COR-L47 (cell line): ENCODE measurements at regions not wholly inside any gene's neighbourhood (a gene's known extent, or its start where the extent isn't known, plus 50 kb on each side); places are given as distances from the start of the nearest gene placed in this dataset.
"Not testable (repeated sequence)": the region's sequence is repeated elsewhere in the genome, so short reads cannot be mapped to it uniquely, and the experiment has no call there.

Experiments
- DNase-seq: peaks from one replicate; lab custom pipeline; 2025; lab: John Stamatoyannopoulos, UW

DNA sequence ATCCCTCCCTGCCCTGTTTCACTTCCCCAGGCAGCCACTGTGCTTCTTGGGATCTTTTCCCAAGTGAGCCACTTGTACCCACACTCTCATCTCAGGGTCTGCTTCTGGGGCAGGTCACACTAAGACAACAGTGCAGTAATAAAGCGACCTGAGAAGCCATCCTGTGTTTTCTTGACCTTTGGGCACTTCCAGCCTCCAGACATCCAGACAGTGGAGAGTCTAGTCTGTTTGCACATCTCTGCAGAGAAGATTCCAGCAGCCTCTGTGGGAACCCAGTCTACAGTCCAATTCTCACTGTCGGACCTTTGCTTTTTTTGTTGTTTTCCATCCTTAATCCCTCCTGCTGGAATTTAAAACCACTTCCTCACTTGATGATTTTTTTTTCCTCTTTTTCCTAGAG, 50.3 kb upstream of the ATP6AP2 start:
- no peak for DNase-seq

DNA sequence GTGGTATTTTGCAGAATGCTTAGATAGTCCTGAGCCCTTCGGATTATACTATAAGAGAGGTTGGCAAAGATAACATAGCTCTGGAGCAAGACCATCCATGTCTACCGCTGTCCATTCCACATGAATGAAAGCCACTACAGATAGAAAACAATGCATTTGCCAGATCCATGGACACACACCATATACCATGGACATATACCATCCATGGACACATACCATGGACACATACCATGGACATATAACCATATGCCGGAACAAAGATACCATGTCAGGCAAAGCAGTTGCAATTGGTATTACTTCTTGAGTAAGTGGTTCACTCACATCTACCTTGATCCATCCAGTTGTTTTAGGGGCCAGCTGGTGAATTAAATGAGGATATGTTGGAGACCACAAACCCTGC, 53.2 kb upstream of the ATP6AP2 start:
- DNase-seq = no peak

DNA sequence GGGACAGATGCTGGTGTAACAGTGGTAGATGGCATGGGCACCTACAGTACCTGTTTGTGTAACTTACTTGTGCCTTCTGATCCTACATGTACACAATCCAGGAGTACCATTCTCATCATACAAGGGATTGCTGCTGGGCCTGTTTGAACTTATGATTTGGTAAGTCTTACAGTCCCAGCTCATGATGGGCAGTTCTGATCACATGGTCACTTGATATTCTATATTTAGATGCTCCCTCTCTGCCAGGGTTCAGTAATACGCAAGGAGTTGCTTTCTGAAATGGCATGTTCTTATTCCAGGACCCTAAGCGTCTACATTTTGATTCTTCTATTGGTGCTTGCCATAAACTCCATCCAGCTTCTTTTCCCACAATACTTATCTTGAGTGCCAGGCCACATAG, 54.4 kb upstream of the ATP6AP2 start:
- DNase-seq = no peak

DNA sequence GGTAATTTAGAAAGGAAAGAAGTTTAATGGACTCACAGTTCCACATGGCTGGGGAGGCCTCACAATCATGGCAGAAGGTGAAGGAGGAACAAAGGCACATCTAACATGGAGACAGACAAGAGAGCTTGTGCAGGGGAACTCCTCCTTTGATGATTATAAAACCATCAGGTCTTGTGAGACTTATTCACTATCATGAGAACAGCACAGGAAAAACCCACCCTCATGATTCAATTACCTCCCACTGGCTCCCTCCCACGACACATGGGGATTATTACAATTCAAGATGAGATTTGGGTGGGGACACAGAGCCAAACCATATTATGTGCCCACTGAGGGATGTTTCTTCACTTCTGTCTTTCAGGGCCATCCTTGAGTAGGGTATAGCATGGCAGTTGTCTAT, 54.9 kb upstream of the ATP6AP2 start:
- DNase-seq = not testable (repeated sequence)

DNA sequence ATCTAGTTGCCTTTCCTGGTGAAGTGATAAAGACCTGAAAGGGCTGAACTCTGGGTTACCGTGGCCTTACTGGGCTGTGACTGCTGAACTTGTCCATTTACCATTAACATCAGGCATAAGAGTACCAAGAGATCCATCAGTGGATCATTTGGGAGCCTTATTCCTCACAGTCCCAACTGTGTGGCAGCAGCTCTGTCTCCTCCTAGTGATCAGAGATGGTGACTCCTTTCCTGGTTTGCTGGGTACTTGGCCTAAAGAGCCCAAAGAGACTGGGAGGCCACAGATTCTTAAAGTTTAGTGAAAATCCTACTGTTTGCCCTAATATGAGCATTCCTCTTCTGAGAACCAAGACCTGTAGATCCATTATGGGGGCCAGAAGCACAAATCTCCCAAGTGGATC, 56.3 kb upstream of the ATP6AP2 start:
- no peak for DNase-seq

DNA sequence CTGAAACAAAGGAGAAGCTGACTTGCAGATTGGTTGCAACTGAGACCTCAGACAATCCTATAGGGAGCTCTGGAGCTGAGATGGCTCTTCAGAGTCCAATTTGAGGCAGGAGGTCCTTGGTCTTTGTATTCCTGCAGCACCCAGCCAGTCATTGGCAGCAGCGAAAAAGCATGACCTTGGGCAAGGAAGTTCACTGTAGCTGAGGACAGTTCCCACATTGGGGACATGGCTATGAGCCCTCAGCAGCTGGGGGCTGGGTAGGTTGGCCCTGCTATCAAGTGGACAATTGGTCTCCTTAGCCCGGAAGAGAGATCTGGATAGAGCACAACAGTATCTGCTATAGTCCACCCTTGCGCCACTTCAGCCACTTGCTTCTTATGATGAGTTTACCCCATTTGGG, 56.9 kb upstream of the ATP6AP2 start:
- DNase-seq = no peak

DNA sequence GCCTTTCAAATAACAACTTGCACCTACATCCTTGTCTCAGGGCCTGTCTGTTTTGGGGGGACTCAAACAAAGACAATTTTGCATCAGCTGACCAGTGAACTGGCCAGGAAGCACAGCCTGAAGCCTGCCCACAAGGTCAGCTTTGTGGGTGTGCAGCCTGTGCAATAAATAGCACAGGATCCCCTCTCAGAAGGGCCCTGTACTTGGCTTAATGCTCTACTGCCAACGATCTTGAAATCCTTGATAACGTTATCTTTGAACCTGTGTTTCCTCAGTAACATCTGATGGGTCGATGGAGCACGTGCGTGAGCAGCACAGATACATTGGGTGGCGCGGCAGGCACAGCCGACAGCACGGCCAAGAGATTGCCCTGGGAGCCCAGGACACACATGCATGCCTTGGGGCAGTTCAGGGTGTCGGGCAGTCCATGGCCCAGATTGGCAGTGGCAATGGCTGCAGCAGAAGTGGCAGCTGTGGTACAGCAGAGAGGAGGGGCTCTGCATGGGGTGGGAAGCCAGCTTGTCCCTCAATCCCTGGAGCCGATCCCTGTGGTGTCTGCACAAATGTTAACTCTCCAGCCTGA, 58.8 kb upstream of the ATP6AP2 start:
- DNase-seq = no peak

DNA sequence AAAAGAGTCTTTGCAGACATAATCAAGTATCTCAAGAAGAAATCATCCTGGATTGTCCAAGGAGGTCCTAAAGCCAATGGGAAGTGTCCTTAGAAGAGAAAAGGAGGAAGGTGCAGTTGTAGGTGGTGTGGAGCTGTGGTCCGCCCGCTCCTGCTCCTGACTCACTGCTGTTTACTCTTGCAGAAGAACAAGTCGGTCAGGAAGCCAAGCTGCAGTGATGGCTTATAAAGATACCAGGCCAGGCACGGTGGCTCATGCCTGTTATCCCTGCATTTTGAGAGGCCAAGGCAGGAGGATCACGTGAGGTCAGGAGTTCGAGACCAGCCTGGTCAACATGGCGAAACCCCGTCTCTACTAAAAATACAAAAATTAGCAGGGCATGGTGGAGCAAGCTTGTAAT, 66.4 kb upstream of the ATP6AP2 start:
- no peak for DNase-seq

DNA sequence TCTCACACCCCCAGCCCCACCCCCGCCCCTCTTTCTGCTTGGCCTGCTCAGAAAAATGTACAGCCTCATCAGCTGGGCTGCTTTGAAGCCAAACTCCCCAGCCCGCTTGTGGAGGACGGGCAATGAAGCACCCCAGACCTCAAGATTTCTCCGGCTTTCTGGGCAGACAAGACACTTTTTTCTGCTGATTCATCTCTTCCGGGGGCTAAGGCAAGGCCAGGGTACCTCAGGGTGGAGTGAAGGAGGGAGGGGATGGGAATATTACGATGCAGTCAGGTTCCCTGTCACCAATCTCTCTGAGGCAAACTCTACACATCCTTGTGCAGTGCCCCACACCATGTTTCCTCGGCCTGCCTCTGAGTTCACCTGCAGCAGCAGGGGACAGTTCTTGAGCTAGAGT, 66.9 kb upstream of the ATP6AP2 start:
- no peak for DNase-seq

DNA sequence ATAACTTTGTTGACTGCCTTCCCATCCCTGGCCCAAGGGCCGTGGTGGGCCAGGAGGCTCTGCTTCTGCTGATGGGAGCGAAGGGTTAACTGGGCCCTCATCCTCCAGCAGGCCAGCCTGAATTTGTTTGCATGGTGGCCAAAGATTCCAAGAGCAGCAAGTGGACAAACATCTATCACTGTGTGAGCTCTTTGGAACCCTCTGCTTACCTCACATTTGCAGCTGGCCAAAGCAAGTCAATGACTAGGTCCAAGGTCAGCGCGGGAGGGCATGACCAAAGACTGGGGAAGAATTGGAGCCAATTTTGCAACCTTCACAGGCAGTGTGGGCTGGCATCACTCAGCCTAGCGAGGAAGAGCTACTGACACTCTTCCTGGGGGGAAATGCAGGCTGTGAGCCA, 67.8 kb upstream of the ATP6AP2 start:
- no peak for DNase-seq

DNA sequence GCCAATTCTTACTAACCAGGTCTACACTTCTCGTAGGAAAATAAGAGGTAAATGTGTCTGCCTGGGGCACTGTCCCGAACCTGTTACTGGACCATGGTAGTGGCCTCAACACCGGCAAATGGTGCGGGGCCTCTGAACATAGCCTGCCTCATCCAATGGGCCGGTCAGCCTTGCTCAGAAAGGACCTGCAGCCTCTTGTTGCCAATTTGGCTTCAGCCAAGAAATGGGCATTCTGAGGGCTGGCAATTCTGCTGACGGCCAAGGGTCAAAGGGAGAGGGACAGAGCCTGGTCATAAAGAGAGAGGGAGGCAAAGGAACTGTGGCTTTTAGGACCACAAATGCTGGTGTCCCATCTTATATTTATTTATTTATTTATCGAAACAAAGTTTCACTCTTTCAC, 69.5 kb upstream of the ATP6AP2 start:
- DNase-seq = no peak

DNA sequence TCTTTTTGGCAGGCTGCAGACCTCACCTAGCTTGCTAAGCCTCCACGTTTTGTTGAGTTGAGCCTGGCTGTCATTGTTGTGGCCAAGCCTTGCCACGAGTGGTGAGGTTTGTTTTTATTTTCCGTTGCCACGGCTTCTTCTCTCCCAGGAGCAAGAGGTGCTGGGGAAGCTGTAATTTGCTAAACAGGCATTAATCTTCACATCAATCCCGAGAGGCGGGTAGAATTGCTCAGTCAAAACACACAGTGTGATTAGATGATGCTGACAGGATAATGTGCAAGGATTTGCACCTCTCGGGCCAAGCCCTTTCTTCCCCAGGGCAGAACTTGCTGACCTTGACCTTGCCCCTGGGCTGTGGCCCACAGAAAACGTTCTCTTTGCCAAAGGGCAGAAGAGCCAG, 72.2 kb upstream of the ATP6AP2 start:
- no peak for DNase-seq

DNA sequence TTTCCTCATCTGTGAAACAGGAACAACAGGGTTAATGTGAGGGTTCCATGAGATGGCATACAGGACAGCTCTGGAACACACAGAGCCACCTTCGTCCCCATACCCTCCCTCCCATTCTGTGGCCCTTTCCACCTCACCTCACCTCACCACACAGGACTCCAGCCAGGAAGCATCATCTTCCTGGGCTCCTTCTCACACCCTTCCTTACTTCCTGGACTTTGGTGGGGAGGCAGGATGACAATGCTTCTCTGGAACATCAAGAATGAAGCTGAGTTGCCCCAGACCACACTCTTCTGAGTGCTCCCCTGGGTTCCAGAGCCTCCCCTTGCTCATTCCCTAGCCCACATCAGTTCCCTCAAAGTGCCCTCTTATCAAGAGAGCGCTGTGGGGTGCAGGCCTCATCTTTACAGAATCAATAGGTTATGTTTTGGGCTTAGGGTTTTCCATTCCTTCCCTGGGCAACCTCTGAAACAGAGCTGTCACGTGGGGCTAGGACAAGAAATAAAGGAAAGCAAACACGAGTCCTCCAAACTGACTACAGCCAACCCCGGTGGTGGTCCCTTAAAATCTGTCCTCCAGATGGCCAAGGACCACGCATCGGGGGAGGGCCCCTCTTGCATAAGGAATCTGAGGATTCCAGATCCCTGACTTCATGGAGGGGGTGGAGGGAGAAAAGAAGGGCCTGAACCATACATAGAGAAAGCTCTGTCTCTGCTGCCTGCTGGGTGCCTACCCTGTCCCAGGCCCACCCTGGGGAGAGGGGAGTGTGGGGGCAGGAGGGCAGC, 74.4 kb upstream of the ATP6AP2 start:
- DNase-seq = no peak

DNA sequence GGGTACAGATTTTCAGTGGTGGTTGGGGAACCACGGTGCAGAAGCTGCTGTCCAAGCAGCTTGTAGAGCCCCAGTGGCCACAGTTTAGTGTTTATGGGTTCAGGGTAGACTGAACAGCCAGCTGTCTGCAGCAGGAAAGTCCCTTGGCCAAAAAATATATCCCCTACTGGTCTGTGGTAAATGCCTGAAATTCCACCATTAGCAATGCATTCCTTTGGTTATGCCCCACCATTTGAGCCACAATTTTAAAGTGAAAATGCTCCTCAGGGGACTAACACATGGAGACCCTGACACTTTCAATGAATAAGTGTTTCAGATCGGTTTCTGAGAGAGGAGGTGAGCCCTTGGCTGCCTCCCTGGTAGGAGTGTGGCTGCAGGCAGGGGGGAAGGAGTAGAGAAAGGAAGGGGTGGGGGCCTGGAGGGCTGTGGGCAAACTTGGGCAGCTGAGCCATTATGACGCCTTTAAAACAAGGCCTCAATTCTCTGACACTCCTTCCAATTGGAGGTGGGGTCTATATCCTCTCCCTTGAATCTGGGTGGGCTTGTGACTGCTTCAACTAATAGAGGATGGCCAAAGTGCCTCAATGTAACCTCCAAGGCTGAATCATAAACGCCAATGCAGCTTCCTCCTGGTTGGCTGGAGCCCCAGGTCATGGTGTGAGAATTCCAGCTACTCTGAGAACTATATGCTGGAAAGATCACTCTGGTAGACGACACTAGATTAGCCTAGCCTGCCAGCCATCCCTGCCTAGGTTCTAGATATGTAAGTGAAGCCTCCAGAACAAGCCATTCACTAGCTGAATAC, 75.8 kb upstream of the ATP6AP2 start:
- no peak for DNase-seq

DNA sequence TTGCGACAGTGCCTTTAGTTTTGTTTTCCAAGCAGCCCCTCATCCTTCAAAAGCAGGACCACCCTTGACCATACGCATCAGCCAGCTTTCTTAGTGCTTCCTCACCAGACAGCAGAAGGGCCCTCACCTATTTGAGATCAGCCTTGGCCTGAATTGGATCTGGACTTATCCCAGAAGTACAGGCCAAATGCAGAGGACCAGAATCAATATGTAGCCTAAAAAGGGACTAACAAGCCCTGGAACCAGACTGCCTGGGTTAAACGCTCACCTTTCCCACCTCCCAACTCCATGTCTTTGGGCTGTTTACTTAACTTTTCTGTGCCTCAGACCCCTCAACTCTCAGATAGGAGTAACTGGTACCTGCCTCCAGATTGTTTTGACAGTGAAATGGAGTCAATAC, 77.7 kb upstream of the ATP6AP2 start:
- no peak for DNase-seq

DNA sequence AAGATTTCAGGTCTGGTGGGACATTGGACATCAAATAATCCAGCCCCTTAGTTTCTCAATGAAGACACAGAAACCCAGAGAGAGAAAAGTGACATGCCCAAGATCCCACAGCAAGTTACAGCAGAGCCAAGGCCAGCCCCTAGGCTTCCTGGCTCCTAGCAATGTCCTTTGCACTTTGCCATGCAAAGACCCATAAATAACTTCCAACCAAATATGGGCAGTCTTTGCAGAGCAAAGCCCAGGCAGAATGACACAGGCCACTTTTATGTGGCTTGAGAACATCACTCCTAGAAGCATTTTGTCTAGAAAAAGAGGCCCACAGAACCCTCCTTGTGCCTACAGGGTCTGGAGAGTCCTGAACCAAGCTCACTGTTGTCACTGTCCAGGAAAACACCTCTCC, 78.1 kb upstream of the ATP6AP2 start:
- no peak for DNase-seq

DNA sequence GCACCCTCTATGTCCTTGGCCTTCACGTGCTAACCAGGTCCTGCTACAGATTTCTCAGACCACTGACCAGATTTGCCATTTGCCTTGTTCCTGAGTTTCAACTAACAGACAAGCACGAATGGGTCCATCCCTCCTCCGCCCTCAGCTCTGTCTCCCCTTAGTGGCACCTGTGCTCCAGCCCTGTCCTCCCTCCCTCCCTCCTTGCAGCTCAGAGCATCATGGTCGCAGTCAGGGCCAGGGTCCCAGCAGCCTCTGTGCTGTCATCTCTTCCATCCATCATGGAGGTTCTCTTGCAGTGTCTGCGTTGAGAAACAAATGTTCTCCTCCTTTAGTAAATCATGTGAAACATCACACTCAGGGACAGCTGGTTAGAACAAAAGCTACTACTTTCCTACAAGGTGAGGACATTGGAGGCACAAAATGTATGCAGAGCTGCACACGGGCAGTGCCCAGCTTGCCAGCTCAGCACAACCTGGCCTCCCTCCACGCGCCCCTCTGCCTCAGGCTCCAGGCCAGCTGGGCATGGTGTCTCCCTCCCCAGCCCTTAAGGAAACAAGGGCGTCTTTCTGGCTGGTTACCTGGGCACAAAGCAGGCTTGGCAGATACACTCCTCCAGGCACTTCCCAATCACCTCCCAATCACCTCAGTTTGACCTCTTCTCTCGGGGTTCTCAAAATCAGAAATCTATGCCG, 79.5 kb upstream of the ATP6AP2 start:
- no peak for DNase-seq

DNA sequence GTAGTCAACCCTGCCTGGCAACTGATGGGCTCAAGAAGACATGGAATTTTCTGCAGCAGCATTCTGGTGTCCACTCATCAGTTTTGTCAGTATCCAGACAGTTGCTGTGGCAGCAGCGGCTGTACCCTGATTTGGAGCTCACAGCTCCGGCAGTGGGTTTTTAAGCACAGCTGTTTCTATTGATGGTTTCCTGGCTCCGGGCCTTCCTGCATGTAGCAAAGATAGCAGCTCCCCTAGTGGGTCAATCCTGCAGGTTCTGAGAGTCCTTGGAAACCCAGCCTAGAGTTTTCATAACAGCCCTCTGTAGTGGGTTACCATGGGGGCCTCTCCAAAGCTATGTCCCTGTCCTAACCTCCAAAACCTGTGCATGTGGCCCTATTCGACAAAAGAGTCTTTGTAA, 84.0 kb upstream of the ATP6AP2 start:
- DNase-seq = no peak

DNA sequence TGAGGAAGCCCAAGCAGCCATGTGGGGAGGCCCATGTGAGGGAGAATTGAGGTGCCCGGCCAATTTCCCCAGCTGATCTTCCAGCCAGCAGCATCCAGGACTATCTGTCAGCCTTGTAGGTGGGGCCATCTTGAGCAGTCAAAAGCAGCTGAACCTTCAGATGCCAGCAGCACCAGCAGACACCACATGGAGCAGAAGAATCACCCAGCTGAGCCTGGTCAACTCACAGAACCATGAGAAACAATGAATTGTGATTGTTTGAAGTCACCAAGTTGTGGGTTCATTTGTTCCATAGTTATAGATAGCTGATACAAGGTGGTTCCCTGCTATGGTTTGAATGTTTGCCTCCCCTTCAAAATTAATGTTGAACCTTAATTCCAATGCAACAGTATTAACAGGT, 85.1 kb upstream of the ATP6AP2 start:
- no peak for DNase-seq

DNA sequence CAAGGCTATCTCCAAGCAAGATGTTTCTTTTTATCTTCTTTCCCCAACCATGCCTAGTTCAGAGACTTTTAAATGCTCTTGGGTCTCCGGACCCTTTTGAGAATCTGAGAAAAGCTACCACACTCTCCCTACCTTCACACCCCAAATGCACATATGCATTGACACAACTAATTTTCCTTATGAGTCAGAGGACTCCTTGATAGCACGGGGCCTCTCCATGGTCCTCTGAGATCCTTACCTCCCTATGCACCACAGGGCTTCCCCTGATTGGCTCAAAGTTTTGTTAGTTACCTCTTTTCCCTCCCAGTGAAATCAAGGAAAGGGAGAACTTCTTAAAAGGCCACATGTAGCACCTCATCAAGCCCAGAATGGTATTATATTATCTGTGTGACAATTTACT, 86.8 kb upstream of the ATP6AP2 start:
- DNase-seq = no peak

DNA sequence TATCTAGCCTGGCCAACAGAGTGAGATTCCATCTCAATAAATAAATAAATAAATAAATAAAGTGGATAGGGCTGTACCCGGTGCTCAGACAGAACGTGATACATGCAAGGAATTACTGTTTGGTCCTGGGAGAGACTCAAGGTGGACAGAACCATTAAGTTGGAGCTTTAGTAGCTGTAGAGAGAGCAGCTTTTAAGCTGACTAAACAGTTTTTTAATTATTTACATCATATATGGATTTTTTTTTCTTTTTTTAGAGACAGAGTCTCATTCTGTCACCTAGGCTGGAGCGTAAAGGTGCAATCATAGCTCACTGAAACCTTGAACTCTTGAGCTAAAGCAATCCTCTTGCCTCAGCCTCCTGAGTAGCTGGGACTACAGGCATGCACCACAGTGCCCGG, 92.5 kb upstream of the ATP6AP2 start:
- DNase-seq = no peak

DNA sequence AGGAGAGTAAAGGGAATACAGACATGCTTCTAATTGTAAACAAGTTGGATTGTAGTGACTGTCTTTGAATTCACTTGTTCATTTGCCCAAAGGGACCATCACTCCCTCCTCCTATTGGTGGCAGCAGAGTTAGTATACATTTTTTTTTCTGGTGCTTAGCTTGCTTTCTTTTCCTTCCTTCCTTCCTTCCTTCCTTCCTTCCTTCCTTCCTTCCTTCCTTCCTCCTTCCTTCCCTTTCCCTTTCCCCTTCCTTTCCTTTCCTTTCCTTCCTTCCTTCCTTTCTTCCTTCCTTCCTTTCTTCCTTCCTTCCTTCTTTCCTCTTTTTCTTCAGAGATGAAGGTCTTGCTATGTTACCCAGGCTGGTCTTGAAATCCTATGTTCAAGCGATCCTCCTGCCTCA, 94.8 kb upstream of the ATP6AP2 start:
- DNase-seq = no peak
